ENCODE measurements at regions not wholly inside any gene's neighbourhood (a gene's known extent, or its start where the extent isn't known, plus 50 kb on each side); places are given as distances from the start of the nearest gene placed in this dataset.

DNA sequence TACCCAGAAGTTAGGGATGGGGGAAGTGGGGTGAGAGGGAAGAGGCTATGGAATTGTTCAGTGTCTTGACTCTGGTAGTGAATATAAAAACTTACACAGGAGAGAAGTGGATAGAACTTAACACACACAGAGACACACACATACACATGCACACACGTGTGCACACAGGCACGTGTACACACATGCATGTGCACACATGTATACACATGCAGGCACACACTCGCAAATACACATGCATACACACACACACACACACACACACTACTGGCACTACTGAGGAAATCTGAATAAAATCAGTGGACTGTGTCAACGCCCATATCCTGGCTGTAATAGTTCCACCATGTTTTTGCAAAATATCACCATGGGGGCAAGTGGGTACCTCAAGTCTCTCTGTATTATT lies 107.9 kb downstream of the IRS2 start:
- no peaks in the 10 kb centered on the region for H3K36me3 ChIP-seq
- H3K9me3 ChIP-seq: no peaks in the 10 kb centered on the region
- no peak for DNase-seq
- no peaks in the 10 kb centered on the region for H3K27me3 ChIP-seq
- H3K4me3 ChIP-seq: no peak overlapping the region

DNA sequence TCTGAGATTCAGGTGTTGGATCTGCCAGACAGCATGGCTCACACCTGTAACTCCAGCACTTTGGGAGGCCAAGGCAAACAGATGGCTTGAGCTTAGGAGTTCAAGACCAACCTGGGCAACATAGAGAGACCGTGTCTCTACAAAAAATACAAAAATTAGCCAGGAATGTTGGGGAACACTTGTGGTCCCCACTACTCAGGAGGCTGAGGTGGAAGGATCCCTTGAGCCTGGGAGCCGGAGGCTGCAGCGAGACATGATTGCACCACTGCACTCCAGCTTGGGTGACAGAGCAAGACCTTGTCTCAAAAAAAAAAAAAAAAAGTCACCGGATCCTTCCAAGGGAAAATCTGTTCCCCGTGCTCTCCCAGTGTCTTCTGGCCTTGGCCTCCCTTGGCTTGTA lies 109.2 kb downstream of the IRS2 start:
- H3K27me3 ChIP-seq: no peaks in the 10 kb centered on the region
- H3K4me3 ChIP-seq: no peak overlapping the region
- no peaks in the 10 kb centered on the region for H3K9me3 ChIP-seq
- H3K36me3 ChIP-seq: no peaks in the 10 kb centered on the region
- DNase-seq: no peak

DNA sequence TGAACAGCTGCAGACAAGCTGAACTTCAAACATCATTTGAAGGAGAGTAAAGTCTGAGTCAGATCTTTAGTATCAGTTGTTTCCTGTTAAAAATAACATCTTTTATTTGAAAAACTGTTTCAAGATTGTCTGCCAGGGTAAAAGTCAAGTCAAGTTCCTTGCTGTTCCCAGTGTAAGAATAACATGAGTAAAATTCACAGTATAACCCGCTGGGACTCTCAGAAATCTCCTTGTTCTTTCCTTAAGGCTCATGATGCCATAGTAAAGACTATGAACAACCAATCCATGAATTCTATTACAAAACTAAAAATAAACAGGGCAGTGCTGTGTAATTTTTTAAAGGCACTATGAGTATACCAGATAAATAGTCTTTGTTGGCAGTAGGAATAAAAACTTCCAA lies 112.9 kb downstream of the IRS2 start:
- Histone ChIP-seq H3K36me3 (no peaks in the 10 kb centered on the region), H3K27me3 (no peaks in the 10 kb centered on the region), H3K4me3 (no peak overlapping the region), H3K9me3 (no peaks in the 10 kb centered on the region)
- no peak for DNase-seq

GRCh38 chr13:109672545-109672944 lies 113.8 kb downstream of the IRS2 start:
- no peaks in the 10 kb centered on the region for H3K9me3 ChIP-seq
- no peaks in the 10 kb centered on the region for H3K27me3 ChIP-seq
- DNase-seq: peak; percentile 50
- H3K4me3 ChIP-seq: no peak overlapping the region
- no peaks in the 10 kb centered on the region for H3K36me3 ChIP-seq

DNA sequence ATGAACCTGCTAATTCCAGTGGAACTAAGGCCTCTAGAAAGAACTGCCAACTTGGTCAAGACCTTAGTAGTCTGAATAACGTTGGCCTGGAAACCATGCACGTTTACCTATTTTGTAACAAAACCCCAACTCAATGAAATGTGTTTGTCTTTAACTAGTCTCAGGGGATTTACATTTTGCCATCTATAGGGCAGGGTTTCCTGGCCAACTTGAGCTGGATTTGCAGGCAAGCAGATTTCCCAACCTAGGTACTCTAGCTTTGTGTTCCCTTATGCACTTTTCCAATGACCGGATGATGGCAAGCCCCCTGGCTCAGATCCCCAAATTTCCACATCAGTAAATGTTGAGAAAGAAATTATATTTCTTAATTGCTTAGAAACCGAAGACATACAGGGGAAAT lies 114.5 kb downstream of the IRS2 start:
- Histone ChIP-seq H3K27me3 (no peaks in the 10 kb centered on the region), H3K4me3 (no peak overlapping the region)

GRCh38 chr13:109670776-109671175 lies 115.6 kb downstream of the IRS2 start:
- Histone ChIP-seq H3K4me3 (no peak overlapping the region), H3K36me3 (no peaks in the 10 kb centered on the region), H3K9me3 (no peaks in the 10 kb centered on the region), H3K27me3 (no peaks in the 10 kb centered on the region)
- no peak for DNase-seq

More for the DNA sequence above, 114.5 kb downstream of the IRS2 start:
- DNase-seq: no peak
- Histone ChIP-seq H3K9me3 (no peaks in the 10 kb centered on the region), H3K36me3 (no peaks in the 10 kb centered on the region)

DNA sequence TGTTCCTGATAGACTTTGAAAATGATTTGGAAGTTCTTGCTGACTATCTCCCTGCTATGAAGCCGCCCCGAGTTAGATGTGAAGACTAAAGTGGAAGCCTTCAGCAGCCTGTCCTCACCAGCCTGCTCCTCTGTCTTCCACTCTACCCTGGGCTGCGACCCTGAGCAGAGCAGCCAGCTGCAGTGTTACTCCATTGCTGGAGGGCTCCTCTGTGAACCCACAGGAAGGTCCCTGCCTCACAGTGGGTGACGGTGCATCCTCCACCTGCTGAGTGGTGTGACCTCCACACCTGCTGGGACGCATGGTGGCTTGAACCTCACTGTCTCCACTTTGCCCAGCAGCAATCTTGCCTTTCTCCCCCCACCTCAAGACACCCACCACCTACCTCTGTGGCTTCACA lies 116.4 kb downstream of the IRS2 start:
- no peaks in the 10 kb centered on the region for H3K9me3 ChIP-seq
- DNase-seq: no peak
- no peaks in the 10 kb centered on the region for H3K36me3 ChIP-seq
- H3K4me3 ChIP-seq: no peak overlapping the region
- H3K27me3 ChIP-seq: no peaks in the 10 kb centered on the region

DNA sequence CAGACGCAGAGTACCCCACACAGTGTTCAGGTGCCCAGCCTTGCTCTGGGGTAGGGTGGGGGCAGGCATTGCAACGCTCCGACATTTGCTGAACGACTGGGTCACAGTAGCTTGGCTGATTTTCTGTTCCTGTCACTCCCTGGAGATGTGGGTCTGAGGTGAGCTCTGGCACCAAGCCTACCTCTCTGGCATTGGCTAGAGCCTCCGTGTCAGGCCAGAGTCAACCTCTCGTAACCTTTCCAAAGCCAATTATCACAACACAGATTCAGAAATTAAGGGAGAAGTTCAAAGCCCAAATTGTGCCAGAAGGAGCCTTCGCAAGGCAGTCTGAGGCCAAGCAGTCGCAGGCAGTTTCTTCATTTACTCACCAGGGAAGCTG lies 117.2 kb downstream of the IRS2 start:
- no peak for DNase-seq
- Histone ChIP-seq H3K36me3 (no peaks in the 10 kb centered on the region), H3K4me3 (no peak overlapping the region), H3K27me3 (no peaks in the 10 kb centered on the region), H3K9me3 (no peaks in the 10 kb centered on the region)

DNA sequence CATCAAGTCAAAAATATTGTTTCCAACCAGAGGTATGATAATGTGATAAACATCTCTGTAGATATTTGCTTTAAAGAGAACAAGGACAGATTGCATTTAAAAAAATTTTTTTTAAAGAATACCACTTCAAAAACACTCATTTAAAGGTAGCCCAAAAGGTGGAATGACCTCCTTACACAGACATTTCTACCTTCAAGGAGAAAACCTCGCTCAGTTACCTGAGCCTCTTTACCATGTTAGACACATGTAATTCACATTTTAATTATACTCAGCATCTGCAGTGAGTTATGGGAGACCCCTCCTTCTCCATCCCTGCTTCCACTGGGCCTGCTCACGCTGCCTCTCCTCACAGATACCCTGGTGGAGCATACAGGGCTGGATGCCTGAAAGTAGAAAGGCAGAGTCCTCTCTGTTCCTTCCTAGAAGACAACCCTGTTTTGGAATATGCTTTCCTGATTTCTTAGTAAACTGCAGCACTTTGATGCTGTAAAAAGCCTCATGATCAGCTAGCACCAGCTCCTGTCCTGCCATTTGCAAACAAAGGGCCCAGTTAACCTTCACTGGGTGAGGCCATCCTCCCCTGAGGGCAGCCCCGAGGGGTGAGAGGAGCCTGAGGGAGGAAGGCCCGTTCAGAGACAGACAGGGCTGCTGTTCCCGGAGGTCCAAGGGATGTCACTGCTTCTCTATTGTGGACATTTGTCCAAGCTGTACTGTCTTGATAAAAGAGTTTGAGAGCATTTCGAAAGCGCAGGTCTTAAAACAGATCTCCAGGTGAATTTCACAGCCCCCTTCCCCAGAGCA lies 117.8 kb downstream of the IRS2 start:
- H3K27me3 ChIP-seq: no peaks in the 10 kb centered on the region
- no peak for DNase-seq
- H3K9me3 ChIP-seq: no peaks in the 10 kb centered on the region
- no peak overlapping the region for H3K4me3 ChIP-seq
- H3K36me3 ChIP-seq: no peaks in the 10 kb centered on the region

GRCh38 chr13:109667807-109668291 lies 118.5 kb downstream of the IRS2 start:
- Histone ChIP-seq H3K27me3 (no peaks in the 10 kb centered on the region), H3K9me3 (no peaks in the 10 kb centered on the region), H3K36me3 (no peaks in the 10 kb centered on the region), H3K4me3 (no peak overlapping the region)
- DNase-seq: no peak

DNA sequence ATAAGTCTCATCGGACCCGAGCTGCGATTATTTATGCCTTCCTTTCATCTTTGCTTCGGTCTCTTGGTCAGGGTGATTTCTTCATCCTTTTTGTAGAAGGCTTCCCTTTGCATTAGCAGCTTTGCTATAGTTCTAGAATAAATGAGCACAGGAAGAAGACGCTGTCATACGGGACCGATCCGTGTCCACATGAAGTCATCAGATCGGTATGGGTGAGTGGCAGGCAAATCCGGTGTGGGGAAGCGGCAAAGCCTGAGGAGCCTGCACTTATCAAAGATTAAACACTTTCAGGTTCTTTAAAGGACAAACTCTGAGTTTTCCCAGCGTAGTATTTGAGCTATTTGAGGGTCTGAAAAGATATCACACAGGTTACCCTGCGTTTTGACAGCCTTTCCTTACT lies 119.3 kb downstream of the IRS2 start:
- no peaks in the 10 kb centered on the region for H3K36me3 ChIP-seq
- H3K4me3 ChIP-seq: no peak overlapping the region
- DNase-seq: no peak
- no peaks in the 10 kb centered on the region for H3K9me3 ChIP-seq
- no peaks in the 10 kb centered on the region for H3K27me3 ChIP-seq

DNA sequence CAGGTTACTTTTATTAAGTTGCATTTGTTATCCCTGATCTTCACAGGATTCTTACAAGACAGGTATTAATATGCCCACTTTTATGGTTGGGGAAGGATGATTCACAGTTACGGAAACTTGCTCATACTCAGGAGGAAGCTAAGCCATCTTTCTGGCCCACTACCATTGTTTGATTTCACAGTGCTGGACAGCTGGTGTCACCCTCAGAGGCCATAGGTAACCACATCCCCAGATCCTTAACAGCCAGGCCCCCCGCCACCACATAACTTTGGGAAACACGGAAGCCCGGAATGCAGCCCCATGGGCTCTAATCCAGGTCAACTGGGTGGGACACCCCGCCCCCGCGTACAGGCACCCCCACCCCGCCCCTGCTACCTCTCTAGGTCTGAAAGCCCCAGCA lies 119.7 kb downstream of the IRS2 start:
- Histone ChIP-seq H3K9me3 (no peaks in the 10 kb centered on the region), H3K27me3 (no peaks in the 10 kb centered on the region), H3K4me3 (no peak overlapping the region), H3K36me3 (no peaks in the 10 kb centered on the region)
- no peak for DNase-seq

GRCh38 chr13:109665781-109666249 lies 120.6 kb downstream of the IRS2 start:
- no peaks in the 10 kb centered on the region for H3K27me3 ChIP-seq
- peak; percentile 69 for DNase-seq
- H3K9me3 ChIP-seq: no peaks in the 10 kb centered on the region
- H3K36me3 ChIP-seq: no peaks in the 10 kb centered on the region
- no peak overlapping the region for H3K4me3 ChIP-seq

- no peaks in the 10 kb centered on the region for H3K9me3 ChIP-seq
- no peak overlapping the region for H3K4me3 ChIP-seq
- no peak for DNase-seq
- no peaks in the 10 kb centered on the region for H3K27me3 ChIP-seq
- H3K36me3 ChIP-seq: no peaks in the 10 kb centered on the region
These were observed 121.1 kb downstream of the IRS2 start for GRCh38 chr13:109665240-109665639.

DNA sequence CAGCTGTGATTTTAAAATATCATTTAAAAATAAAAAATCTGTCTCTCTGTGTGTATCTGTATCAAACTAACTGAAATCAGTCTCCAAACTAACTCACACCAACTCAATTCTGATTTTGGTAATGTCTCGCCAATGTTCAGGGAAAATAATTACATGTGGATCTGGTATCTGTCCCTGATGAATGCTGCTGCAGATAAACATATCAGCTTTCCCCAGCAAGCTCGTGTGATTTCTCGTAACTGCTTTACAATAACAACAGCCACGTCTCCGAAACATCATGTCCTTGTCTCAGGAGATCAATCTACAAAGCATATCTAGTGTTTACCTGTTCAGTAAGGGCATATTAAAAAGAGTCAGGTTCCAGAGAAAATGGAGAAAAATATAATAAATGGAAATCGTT lies 129.0 kb downstream of the IRS2 start:
- Histone ChIP-seq H3K36me3 (no peaks in the 10 kb centered on the region), H3K27me3 (no peaks in the 10 kb centered on the region; the same call in 1 of the 2 replicates), H3K9me3 (no peaks in the 10 kb centered on the region), H3K4me3 (no peak overlapping the region)
- DNase-seq: no peak

- Histone ChIP-seq H3K36me3 (no peaks in the 10 kb centered on the region), H3K4me3 (no peak overlapping the region), H3K9me3 (no peaks in the 10 kb centered on the region), H3K27me3 (no peaks in the 10 kb centered on the region; the same call in 1 of the 2 replicates)
- DNase-seq: no peak
These were observed 130.2 kb downstream of the IRS2 start for GRCh38 chr13:109656206-109656605.

GRCh38 chr13:109655611-109656010 lies 130.8 kb downstream of the IRS2 start:
- Histone ChIP-seq H3K9me3 (no peaks in the 10 kb centered on the region), H3K36me3 (no peaks in the 10 kb centered on the region), H3K4me3 (no peak overlapping the region), H3K27me3 (no peaks in the 10 kb centered on the region; the same call in 1 of the 2 replicates)
- DNase-seq: no peak

DNA sequence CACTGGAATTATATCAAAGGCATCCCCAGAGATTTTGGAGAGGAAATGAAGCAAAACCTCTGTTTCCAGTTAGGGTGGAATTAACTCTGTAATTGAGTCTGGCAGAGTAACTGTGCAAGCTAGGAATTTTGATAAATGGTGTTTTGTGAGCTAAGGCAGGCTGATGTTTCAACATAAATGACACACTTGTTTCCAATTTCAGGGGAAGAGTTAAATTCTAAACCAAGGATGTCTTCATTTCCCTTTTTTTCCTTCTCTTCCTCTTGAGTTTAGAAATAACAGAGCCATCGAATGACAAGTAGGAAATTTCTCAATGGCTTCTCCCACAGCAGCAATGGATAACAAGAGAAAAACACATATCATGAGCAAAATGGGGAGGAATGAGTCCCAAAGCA lies 131.2 kb downstream of the IRS2 start:
- no peaks in the 10 kb centered on the region for H3K36me3 ChIP-seq
- H3K4me3 ChIP-seq: no peak overlapping the region
- H3K9me3 ChIP-seq: no peaks in the 10 kb centered on the region
- no peak for DNase-seq
- H3K27me3 ChIP-seq: no peaks in the 10 kb centered on the region; the same call in 1 of the 2 replicates

All from MG63 (cell line).